HG03442 (cell line): ENCODE measurements at regions not wholly inside any gene's neighbourhood (a gene's known extent, or its start where the extent isn't known, plus 50 kb on each side); places are given as distances from the start of the nearest gene placed in this dataset.

Experiments used
- ATAC-seq: cut with Tn5 transposase; IDR thresholded peaks from one replicate; pipeline ENCODE4 v1.9.1; 2021; ENCODE audit warnings: mild to moderate bottlenecking, moderate library complexity; ENCODE audit not compliant: unreplicated experiment

GRCh38 chrX:147828719-147829118 is 83.0 kb upstream of the FMR1 start:
- ATAC-seq: no peak

GRCh38 chrX:147832707-147833348 is 78.9 kb upstream of the FMR1 start:
- ATAC-seq: no peak

GRCh38 chrX:147838465-147839131 is 73.1 kb upstream of the FMR1 start:
- no peak for ATAC-seq

GRCh38 chrX:147846676-147847075 is 65.0 kb upstream of the FMR1 start:
- no peak for ATAC-seq

- no peak for ATAC-seq
Measured at GRCh38 chrX:147847999-147848398, 63.7 kb upstream of the FMR1 start.

- no peak for ATAC-seq
Measured at GRCh38 chrX:147848543-147849443, 62.9 kb upstream of the FMR1 start.

- ATAC-seq: no peak
Measured at GRCh38 chrX:147850875-147851274, 60.8 kb upstream of the FMR1 start.

- no peak for ATAC-seq
Measured at GRCh38 chrX:147853701-147854100, 58.0 kb upstream of the FMR1 start.

GRCh38 chrX:147859666-147860065 is 52.1 kb upstream of the FMR1 start:
- ATAC-seq: no peak
